ENCODE measurements at regions not wholly inside any gene's neighbourhood (a gene's known extent, or its start where the extent isn't known, plus 50 kb on each side); places are given as distances from the start of the nearest gene placed in this dataset.

DNA sequence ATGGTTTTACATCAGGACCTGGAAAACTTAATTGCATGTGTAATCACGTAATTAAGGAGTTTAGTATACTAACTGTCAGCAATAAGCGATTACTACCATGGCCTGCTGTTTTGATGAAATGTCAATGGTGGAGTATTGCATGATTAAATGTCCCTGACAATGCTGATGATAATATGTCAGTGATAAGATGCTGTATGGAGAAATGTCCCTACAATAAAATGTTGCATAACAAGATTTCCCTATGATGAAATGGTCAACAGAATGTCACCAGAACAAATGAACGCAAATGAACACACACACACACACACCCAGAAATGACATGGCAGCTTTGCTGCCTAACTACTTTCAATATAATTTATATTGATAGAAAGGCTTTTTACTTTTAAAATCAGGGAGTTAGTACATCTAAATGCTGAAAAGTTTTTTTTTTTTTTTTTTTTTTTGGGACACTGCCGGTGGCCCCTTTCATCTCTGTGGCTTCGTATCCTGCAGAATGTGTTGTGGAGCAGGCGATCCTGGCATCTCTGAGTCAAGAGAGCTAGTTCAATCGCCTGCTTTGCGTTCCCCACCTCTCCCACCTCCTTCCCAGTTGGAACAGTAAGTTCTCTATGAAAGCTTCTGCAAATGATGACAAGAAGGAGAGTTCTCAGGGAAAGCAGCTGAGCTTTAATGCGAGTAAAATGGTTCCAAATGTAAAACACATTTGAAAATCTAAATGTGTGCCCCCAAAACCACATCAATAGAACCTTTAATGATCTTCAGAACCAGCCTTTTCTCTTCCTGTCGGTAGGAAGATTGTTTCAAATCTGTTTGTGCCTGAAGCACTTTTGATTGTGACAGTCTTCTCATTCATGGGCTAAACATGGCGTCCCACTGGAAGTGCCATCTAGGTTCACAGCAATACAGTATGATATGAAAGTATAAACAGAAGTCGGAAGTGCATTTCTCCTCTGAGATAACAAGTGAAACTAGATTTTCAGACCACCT lies 170.1 kb upstream of the GBE1 start:
- TF ChIP-seq, protein P1, sequence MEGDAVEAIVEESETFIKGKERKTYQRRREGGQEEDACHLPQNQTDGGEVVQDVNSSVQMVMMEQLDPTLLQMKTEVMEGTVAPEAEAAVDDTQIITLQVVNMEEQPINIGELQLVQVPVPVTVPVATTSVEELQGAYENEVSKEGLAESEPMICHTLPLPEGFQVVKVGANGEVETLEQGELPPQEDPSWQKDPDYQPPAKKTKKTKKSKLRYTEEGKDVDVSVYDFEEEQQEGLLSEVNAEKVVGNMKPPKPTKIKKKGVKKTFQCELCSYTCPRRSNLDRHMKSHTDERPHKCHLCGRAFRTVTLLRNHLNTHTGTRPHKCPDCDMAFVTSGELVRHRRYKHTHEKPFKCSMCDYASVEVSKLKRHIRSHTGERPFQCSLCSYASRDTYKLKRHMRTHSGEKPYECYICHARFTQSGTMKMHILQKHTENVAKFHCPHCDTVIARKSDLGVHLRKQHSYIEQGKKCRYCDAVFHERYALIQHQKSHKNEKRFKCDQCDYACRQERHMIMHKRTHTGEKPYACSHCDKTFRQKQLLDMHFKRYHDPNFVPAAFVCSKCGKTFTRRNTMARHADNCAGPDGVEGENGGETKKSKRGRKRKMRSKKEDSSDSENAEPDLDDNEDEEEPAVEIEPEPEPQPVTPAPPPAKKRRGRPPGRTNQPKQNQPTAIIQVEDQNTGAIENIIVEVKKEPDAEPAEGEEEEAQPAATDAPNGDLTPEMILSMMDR (IDR thresholded peaks at IDR 0.05; ENCODE audit: borderline replicate concordance, insufficient read depth, low read depth, low read length): no peak

DNA sequence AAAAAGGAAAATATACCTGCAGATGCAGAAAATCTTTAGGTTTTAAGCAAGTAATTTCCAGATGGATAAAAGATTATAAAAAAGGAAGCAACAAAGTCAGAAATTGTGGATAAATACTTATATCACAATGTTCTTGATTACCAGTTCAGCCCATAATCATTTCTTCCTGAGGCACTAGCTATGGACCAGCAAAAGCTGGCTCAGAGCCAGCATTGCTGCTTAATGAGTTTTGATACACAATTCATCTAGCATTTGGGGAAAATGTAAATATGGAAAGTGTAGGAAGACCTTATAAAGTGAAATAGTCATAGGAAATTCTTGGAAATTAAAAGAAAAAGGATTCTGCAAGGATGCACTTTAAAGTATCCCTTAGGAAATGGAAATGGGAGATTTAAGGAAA lies 168.3 kb upstream of the GBE1 start:
- no peak overlapping the region for H3K4me3 ChIP-seq (ENCODE audit: low read depth, low read length)
- TF ChIP-seq, protein P1 (IDR thresholded peaks at IDR 0.05; ENCODE audit: borderline replicate concordance, insufficient read depth, low read depth, low read length): no peak

More for the DNA sequence above, 170.1 kb upstream of the GBE1 start:
- no peak overlapping the region for H3K4me3 ChIP-seq (ENCODE audit: low read depth, low read length)

DNA sequence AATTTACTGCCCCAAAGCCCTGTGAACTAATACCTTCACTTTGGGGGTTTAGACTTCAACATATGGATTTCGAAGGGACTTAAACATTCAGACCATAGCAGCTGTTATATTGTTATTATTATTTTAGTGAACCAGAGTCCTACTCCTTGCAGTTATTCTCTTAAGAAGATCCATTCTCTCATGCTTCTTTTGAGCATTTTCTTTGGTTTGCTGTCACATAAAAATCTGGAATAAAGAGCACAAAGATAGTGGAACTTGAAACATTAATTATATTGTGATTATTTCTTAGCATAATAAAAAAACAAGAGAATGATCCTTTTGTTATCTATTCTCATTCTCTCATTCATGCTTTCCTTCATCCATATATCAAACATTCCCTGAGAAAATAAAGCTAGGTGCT lies 166.4 kb upstream of the GBE1 start:
- TF ChIP-seq, protein P1 (IDR thresholded peaks at IDR 0.05; ENCODE audit: borderline replicate concordance, insufficient read depth, low read depth, low read length): no peak
- H3K4me3 ChIP-seq (ENCODE audit: low read depth, low read length): no peak overlapping the region

DNA sequence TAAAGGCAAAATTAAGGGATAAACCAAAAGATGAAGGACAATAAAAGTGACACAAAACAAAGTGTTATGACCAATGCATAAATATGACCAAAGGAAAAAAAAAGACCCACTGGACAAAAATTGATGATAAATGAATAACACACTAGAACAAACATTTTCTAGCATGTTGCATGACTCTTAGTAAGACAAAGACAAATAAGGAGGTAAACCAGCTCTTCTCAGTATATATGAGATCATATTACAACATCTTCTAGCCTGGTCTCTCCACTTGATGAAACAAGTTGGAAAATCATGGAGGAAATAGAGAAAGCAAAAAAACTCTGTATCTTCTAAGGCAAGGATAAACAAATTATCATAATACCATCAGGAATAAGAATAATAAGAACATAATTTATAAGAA lies 163.9 kb upstream of the GBE1 start:
- TF ChIP-seq, protein P1 (IDR thresholded peaks at IDR 0.05; ENCODE audit: borderline replicate concordance, insufficient read depth, low read depth, low read length): no peak
- H3K4me3 ChIP-seq (ENCODE audit: low read depth, low read length): no peak overlapping the region

GRCh38 chr3:81923038-81923437 lies 161.6 kb upstream of the GBE1 start:
- TF ChIP-seq, protein P1 (IDR thresholded peaks at IDR 0.05; ENCODE audit: borderline replicate concordance, insufficient read depth, low read depth, low read length): no peak
- no peak overlapping the region for H3K4me3 ChIP-seq (ENCODE audit: low read depth, low read length)

GRCh38 chr3:81922404-81922803 lies 161.0 kb upstream of the GBE1 start:
- TF ChIP-seq, protein P1 (IDR thresholded peaks at IDR 0.05; ENCODE audit: borderline replicate concordance, insufficient read depth, low read depth, low read length): no peak
- no peak overlapping the region for H3K4me3 ChIP-seq (ENCODE audit: low read depth, low read length)

GRCh38 chr3:81920816-81921215 lies 159.4 kb upstream of the GBE1 start:
- TF ChIP-seq, protein P1 (IDR thresholded peaks at IDR 0.05; ENCODE audit: borderline replicate concordance, insufficient read depth, low read depth, low read length): no peak
- no peak overlapping the region for H3K4me3 ChIP-seq (ENCODE audit: low read depth, low read length)

Measured in GM12875 (cell line).